ENCODE measurements at regions not wholly inside any gene's neighbourhood (a gene's known extent, or its start where the extent isn't known, plus 50 kb on each side); places are given as distances from the start of the nearest gene placed in this dataset.

DNA sequence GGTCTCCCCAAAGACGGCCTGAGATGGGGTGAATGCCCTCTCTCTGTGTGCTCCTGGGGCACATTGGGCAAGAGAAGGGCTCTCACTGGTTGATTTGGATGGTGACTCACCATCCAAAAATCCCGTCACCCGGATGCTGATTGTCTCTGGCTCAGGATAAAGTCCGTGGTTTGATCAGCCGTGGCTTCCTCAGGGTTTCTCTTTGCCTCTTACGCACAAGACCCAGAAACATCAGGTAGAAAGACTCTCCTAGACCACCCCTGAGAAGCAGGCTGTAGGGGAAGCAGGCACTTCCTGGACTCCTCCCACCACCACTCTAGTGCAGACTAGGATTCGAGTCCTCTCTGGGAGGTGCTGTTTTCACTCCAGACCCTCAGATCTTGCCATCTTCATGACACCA, 176.1 kb upstream of the NCAM1 start:
- DNase-seq (ENCODE audit: low spot score), result peak; percentile 36

DNA sequence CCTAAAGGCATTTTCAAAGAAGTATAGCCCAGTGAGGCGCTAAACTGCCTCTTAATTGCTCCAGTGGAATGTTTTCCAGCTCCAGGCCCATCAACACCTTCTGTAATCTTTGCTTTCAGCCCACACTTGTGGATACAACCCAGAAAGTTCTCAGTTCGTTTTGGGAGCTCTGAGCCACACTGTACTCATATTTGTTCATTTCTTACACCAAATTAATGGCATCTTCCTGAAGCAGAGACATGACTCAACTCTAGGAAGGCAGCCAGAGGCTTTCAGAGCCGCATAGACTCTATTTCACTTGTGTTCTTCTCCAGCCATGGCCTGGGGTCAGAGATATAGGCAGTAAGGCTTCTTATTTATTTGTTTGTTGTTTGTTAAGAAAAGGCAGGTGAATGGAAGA, 175.5 kb upstream of the NCAM1 start:
- peak; percentile 38 for DNase-seq (ENCODE audit: low spot score)

DNA sequence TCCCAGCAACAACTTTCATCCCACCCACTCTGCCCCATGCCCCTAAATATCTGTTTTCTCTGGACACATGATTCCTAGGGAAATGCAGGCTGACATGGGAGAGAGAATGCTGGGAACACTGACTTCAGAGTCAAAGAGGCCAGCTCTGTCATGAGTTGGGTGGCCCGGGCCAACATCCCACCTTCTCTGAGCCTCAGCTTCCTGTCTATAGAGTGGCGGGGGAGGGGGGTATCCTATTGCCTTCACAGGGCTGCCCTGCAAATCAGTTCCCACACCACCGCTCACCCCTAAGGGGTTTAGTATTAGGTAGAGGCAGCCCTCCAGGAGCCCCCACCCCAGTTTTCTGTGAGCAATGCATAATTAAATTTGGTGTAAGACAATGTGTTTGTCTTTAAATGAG, 175.0 kb upstream of the NCAM1 start:
- DNase-seq (ENCODE audit: low spot score), result no peak

DNA sequence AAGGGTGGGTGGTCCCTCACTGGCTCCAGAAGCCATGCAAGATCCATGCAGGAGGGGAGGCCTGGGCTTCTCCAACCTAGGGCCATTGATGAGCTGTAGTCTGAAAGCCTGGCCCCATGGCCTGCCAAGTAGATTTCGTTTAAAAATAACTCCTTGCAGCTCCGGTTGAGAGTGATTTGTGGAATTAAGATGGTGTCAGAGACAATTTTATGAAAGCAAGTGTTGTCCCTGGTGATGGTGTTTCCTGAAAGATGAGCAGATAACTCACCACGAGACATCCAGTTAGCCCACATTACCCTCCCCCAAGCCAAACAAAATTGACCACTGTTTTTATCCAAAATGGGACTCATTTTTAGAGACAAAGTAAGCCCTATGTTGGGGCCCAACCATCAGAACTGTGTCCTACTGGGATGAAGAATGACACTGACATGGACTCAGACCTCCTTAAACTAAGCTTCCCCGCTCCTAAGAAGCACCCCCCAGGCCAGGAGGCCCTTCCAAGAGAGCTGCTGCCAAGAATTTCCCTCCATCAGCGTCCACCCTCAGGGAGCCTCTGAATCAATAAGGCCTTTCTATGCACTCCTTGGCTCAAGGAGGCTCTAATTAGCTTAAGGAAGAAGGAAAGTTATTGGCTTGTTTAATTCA, 174.2 kb upstream of the NCAM1 start:
- DNase-seq (ENCODE audit: low spot score), result no peak

DNA sequence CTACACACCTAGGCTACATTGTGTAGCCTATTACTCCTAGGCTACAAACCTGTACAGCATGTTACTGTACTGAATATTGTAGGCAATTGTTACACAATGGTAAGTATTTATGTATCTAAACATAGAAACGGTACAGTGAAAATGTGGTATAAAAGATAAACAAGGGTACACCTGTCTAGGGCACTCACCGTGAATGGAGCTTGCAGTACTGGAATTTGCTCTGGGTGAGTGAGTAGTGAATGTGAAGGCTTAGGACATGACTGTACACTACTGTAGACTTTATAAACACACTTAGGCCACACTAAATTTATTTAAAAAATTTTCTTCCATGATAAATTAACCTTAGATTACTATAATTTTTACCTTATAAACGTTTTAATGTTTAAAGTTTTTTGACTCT, 171.7 kb upstream of the NCAM1 start:
- no peak for DNase-seq (ENCODE audit: low spot score)

DNA sequence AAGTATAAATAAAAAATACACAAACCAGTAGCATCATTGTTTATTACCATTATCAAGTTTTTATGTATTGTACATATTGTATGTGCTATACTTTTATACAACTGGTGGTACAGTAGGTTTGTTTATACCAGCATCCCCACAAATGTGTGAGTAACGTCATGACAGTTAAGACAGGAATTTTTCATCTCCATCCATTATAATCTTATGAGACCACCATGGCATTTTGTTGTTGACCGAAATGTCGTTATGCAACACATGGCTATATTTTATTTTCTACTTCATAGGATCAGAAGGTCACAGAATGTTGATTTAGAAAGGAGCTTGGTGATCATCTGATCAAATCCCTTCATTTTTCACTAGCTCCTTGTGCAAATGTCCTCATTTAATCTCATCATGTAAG, 170.9 kb upstream of the NCAM1 start:
- no peak for DNase-seq (ENCODE audit: low spot score)

DNA sequence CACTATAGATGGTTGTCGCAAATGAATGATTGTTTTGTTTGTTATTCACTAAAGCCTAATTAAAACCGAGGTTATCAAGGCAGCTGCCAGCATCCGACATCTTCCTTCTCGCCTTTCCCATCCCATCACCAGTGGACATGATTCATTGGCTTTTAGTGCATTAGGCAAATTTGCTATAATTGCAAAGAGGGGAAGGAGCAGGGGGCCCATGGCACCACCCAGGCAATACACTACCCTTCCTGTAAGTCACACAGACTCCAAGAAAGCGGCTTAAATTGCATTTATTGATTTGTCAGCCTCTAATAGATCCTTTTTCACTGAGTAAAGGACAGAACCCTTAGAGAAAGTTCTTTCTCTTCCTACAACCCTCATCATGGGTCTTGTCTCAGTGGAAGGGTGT, 169.2 kb upstream of the NCAM1 start:
- DNase-seq (ENCODE audit: low spot score), result no peak

DNA sequence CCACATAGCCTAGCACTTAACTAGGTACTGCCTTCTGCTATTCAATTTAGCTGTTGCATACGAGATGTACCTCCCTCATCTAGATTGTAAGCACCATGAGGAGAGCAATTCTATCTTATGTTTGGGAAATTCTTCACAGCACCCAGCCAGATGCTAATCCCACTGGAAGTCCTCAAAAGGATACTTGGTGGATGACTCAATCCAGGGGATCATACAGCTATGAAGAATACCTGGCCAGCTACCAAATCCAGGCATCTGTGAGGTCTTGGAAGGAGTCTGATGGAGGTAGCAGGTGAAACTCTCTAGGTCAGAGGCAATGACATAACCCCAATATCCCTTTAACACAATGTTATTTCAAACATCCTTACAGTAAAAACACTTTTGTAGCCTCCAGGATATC, 167.8 kb upstream of the NCAM1 start:
- DNase-seq (ENCODE audit: low spot score), result no peak

DNA sequence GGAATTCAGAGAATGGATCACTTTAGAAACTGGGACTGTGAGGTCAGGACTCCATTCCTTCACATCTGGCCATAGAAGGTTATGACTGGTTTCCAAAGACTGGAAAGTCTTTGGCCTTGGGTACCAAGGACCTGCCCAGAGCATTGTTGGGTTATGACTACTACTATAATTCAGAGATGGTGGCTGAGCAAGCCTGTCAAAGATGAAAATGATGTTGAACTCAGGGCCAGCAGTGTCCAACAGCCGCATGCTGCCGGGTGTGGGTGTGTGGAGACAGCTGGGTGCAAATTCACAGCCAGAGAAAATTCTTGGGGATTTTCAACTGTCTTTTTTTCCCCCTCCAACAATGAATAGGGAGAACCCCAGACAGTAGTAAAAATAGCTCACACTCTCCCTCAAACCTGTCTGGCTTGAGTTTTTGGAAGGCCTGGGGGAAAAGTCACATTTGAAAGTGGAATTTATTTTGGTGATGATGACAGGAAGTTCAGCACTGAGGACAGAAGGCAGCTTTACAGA, 166.8 kb upstream of the NCAM1 start:
- no peak for DNase-seq (ENCODE audit: low spot score)

DNA sequence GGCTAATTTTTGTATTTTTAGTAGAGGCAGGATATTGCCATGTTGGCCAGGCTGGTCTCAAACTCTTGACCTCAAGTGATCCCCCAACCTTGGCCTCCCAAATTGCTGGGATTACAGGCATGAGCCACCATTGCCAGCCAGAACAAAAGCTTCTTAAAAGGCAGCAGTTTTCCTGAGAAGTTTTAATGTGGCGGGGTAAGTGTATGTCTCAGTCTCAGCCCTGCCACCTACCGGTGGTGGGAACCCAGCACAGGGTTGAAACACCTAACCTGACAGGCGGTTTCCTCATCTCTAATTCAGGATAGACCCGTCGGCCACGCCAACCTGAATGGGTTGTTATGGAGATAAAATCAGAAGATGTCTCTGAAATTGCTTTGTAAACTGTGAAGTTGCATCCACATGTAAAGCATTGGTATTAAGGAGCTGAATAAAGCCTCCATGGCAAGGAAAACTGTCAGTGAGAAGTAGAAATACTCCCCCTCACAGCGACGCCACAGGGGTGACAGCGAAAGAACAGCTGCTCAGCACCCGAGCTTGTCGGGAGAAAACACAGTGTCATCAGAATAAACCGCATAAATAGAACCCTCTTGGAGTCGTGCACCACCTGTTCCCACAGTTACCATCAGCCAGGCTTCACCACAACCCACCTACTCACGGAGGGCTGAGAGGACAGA, 165.9 kb upstream of the NCAM1 start:
- peak; percentile 33 for DNase-seq (ENCODE audit: low spot score)

DNA sequence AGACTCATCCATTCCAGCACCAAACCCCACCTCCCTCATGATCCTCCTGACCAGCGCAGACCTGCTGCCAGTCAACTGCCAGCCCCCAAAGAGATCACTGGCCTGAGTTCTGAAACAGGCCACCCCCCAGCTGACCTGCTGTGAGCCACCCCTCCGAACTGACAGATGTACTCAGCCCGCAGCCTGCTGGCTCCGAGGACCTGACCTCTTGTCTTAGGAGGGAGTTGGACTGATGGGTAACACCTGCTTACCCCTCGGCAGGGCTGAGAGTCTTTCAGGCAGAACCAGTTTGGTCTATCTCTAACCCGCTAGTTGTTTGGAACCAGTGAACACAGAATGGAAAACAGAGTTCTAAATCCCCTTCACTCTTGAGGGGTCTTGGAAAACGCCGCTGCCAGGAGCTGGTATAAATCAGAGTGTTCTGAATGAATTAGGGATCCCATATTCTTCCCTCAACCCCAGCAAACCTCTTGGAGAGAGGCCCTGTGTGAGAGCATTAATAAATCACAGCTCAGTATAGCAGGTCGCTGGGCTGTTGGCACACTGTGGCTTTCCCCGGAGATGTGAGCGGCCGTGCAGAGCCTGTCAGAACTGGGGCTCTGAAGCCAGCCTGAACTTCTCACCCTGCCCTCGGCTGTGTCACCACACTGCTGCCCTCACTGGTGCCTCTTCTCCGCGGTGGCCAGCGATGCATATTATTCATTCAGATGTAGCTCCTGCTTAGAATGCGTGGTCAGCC, 165.1 kb upstream of the NCAM1 start:
- DNase-seq (ENCODE audit: low spot score), result no peak

DNA sequence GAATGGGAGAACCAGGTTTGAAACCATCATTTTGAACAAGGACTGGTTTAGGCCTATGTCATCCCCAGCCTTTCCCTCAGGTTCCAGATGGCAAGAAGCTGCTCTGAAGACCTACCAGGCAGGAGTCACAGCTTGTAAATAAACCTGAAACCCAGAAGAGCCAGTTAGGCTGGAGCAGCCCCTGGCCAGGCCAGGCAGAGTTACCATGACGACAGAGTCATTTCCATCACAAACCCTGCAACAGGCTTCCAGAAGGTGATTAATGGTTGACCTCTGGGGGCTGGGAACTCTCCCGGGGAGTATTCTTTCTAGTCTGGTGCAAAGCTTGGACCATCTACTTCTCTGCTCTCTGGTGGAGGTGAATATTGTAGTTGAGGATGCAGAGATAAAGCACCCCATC, 164.1 kb upstream of the NCAM1 start:
- no peak for DNase-seq (ENCODE audit: low spot score)

DNA sequence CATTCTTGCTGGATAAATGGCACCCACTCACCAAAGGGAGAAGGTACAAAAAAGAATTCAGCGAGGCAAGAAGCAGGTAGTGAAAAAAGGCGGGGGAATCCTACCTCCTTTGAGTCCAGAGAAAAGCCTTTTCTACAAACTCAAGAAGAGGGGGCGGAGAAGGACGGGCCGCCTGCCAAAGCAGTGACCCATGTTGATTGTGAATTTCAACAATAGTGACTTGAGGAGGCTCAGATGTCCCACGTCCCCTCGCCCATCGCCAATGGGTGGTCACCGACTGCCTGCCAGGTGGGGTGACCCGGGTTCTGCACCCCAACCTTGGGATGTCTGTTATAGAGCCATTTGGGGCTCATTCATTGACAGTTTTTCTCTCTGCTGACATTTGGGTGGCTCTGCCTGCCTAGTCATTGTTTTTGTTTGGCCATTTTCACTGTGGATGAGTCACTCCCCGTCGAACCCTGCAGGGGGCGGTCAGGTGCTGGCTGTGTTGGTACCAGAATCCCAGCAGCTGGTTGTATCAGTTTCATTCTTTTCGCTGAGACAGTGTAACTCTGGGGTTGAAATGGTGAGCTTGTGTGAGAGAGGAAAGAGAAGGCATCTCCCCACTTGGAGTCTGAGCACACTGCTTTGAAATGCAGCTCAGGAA, 163.4 kb upstream of the NCAM1 start:
- no peak for DNase-seq (ENCODE audit: low spot score)

DNA sequence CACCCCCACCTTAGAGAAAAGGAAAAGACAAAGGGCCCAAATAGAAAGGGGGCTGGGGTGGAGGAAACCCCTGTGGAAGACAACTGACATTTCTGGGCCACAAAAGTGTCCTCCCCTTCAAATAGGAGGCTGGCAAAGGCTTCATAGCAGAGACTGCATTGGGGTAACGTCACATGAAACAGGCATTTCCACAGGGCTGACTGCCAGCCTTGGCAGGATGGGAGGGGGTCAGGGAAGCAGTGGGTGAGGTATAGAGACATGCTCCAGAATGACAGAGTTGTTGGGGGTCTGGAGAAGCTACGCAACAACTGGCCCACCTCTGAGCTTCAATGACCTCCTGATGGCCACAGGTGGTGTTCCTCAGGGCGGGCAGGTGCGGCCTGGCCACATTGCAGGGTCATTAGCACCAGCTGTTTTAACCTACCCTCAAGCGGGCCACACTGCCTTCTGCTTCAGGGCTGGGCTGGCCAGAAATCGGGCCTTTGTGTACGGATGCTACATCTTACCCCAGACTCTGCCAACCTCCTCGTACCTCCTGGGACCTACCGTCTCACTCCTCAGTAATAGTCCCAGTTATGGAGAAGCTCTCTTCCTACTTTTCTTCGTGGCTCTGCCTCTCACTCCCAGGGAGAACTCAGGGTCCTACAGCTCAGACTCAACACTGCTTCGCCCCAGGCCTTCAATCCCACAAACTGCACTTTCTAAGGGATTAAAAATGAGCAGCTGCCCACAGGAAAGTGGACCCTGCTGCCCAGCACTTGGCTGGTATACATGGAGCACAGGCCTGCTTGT, 160.0 kb upstream of the NCAM1 start:
- no peak for DNase-seq (ENCODE audit: low spot score)

DNA sequence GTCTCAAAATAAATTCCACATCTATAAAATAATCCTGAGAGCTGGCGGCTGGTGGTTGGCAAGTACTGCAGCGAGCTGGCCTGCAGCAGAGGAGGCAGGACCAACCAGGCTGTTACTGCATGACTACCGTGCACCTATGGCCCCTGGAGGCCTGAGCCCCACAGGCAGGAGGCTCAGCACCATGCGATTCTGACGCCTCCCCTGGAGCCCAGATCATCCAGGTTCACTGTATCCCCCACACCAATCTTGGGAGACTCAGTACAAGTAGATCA, 159.5 kb upstream of the NCAM1 start:
- no peak for DNase-seq (ENCODE audit: low spot score)

DNA sequence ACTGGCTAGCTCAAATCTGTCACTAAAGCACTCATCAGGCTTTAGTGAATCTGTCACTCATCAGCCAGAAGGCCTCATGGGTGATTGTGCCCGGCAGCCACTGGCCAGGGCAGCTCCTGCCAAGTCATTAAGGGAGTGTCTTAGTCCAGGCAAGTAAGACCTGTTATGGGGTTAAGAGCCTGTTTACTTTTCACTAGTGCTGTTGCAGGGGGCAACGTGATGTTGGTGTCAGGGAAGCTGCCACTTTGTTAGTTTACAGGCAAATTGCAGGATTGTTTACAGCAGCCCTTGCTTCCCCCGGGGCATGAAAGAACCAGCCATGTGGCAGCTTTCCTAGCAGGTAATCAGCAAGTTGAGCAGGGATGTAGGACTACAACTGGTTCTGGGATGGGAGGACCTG, 155.6 kb upstream of the NCAM1 start:
- no peak for DNase-seq (ENCODE audit: low spot score)

DNA sequence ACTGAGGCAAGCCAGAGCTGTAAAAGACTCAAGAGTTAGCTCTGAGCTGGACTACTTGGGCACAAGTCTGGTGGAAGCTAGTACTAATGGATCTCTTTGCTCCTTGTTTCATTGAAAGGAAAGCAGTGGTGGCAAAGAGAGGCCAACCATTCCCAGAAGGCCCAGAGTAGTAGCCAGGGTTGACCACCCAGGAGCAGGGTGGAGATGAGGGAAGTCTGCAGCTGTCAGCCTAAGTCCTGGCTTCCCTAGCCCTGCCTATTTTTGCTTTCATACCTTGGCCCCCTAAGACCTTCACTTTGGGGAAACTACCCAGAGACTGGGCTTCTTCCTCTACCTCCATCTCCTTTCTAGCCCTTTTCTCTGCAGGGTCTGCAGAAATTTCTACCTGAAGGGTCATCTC, 155.0 kb upstream of the NCAM1 start:
- no peak for DNase-seq (ENCODE audit: low spot score)

DNA sequence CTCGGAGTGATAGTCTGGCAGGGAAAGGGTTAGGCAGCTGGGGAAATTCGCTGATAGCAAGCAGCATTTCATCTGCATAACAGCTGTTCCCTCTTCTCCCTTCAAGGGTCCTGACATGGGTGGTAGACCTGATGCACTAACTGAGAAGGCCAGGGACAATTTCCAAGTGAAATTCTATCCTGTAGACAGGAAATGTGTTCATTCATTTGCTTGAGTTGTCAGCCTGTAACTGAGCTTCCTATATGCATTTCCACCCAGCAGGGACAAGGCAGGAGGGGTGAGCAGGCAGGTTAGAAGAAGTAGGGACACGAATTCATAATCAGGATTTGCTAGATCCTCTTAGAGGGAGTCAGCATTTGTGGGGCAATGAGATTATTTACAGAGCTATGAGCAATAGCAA, 154.3 kb upstream of the NCAM1 start:
- no peak for DNase-seq (ENCODE audit: low spot score)

DNA sequence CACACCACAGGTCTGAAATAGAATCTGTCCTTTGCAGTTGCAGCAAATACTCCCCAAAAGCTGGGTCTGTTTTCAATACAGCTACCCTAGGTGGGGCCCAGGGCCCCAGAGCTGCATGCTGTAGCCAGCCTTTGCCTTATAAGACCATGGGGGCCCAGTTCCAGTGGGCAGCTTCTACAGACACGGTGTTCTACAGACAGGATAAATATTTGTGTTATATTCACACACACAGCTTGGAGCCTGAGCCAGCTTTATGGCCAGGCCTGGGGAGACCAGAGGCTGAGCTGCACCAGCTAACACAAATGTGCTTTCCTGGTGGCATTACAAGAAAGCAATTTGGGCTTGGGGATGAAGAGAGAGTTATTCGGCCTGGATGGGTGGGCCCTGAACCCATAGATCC, 151.8 kb upstream of the NCAM1 start:
- DNase-seq (ENCODE audit: low spot score), result no peak

DNA sequence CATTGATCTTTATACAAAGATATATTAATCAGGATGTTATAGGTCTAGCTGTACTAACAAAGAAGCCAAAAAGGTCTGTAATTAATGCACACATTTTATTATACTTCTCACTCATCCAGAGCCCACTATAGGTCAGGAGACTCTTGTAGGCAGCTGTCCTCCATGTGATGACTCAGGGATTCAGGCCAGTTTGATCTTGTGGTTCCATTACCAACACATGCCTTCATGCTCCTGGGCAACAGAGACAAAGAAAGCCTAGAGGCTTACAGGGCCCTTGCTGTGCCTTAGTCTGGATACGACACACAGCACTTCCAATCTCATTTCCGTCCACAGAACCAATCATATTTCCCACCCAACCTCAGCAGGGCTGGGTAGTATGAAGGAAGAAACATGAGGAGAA, 150.3 kb upstream of the NCAM1 start:
- no peak for DNase-seq (ENCODE audit: low spot score)

DNA sequence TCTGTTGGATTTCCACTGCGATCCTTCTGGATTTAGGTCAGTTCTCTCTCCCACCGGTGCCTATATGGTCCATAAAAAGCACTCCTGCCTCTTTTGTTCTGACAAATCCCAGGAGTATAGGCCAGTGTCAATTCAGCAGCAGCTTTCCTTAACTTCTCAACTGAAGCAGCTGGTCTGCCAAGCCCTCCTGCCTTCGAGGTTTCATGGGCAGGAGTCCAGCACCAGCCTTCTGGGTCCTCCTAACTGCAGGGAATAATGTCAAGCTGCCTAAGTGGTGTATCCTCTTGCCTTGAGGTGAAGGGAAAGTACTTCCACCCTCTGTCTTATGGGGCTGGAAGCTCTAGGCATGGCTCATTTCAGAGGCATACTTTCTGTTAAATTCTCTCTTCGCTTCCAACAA, 149.4 kb upstream of the NCAM1 start:
- no peak for DNase-seq (ENCODE audit: low spot score)

DNA sequence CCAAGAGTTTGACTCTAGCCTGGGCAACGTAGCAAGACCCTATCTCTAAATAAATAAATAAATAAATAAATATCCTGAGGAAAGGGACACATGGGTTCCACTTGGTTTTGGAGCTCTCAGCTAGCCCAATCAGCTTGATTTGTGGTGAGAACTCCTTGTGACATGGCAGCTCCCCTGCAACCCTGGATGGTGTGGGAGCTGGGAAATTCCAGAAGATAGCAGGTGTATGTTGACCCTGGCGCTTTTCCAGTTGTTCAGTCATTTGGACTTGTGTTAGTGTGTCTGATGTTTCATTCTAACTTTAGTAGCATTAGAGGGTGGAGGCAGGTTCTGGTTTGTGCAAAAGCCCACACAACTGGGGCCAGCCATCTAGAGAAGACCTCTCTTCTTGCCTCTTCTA, 148.5 kb upstream of the NCAM1 start:
- no peak for DNase-seq (ENCODE audit: low spot score)

Data from AG08396 (cell line).